ENCODE measurements at regions not wholly inside any gene's neighbourhood (a gene's known extent, or its start where the extent isn't known, plus 50 kb on each side); places are given as distances from the start of the nearest gene placed in this dataset.

DNA sequence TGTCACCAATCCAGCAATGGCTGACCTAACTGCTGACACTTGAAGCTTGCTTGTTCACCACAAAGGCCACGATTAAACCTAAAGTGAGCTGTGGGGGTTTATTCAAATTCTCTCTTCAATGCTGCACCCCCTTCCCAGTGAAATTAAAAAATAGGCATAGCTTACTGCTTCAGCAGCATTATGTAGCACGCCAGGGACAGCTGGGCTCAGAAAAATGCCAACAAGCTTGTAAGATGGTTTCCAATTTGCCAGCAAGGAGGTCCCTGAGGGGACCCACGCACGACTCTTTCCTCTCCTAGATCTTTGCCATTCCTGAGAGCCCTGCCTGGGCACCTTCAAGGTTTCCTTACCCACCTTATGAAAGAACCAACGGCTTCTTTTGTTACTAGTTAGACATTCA, 113.5 kb upstream of the CDH4 start:
- TF ChIP-seq, protein P1, sequence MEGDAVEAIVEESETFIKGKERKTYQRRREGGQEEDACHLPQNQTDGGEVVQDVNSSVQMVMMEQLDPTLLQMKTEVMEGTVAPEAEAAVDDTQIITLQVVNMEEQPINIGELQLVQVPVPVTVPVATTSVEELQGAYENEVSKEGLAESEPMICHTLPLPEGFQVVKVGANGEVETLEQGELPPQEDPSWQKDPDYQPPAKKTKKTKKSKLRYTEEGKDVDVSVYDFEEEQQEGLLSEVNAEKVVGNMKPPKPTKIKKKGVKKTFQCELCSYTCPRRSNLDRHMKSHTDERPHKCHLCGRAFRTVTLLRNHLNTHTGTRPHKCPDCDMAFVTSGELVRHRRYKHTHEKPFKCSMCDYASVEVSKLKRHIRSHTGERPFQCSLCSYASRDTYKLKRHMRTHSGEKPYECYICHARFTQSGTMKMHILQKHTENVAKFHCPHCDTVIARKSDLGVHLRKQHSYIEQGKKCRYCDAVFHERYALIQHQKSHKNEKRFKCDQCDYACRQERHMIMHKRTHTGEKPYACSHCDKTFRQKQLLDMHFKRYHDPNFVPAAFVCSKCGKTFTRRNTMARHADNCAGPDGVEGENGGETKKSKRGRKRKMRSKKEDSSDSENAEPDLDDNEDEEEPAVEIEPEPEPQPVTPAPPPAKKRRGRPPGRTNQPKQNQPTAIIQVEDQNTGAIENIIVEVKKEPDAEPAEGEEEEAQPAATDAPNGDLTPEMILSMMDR (IDR thresholded peaks at IDR 0.05): no peak
- TF ChIP-seq RAD21 (conservative IDR thresholded peaks at IDR 0.05 in 1 of 2, IDR thresholded peaks at IDR 0.05 in 1 of 2) (no peak), POLR2A (IDR thresholded peaks at IDR 0.05; ENCODE audit: low read length) (no peak), MYC (IDR thresholded peaks at IDR 0.05; ENCODE audit: borderline replicate concordance, low read length) (no peak), MAX (IDR thresholded peaks at IDR 0.05) (no peak), HDAC2 (IDR thresholded peaks at IDR 0.05) (no peak), ZFP36 (IDR thresholded peaks at IDR 0.05; ENCODE audit: borderline replicate concordance, partially characterized antibody) (no peak), RFX5 (IDR thresholded peaks at IDR 0.05) (no peak), ESRRA (IDR thresholded peaks at IDR 0.05; ENCODE audit: borderline replicate concordance, low read length) (no peak)
